KMS-11 (cell line): ENCODE measurements at regions not wholly inside any gene's neighbourhood (a gene's known extent, or its start where the extent isn't known, plus 50 kb on each side); places are given as distances from the start of the nearest gene placed in this dataset.
"Not testable (repeated sequence)": the region's sequence is repeated elsewhere in the genome, so short reads cannot be mapped to it uniquely, and the experiment has no call there.

Experiments
- H2AFZ ChIP-seq: fragments of 200-600 bp; sonication (generic); 2 replicates; pipeline ENCODE4 v1.6.1; 2016; ENCODE audit warnings: antibody characterized with exemption, mixed run types, low read depth
- H3K27ac ChIP-seq: fragments of 200-600 bp; sonication (generic); 2 replicates; pipeline ENCODE4 v1.6.1; 2016; ENCODE audit warnings: mild to moderate bottlenecking, mixed run types
- H3K27me3 ChIP-seq: fragments of 200-600 bp; sonication (generic); 2 replicates; pipeline ENCODE4 v1.6.1; 2017; ENCODE audit warnings: mild to moderate bottlenecking, low read depth, mixed run types, moderate library complexity; ENCODE audit not compliant: insufficient read depth
- H3K36me3 ChIP-seq: fragments of 200-600 bp; sonication (generic); 2 replicates; pipeline ENCODE4 v1.6.1; 2017; ENCODE audit warnings: mild to moderate bottlenecking, mixed run types; ENCODE audit not compliant: insufficient read depth
- H3K4me1 ChIP-seq: fragments of 200-600 bp; sonication (generic); 2 replicates; pipeline ENCODE4 v1.6.1; 2016; ENCODE audit warnings: mild to moderate bottlenecking, low read depth, mixed run types; ENCODE audit not compliant: poor library complexity, severe bottlenecking
- H3K4me2 ChIP-seq: fragments of 200-600 bp; sonication (generic); 2 replicates; pipeline ENCODE4 v1.7.0; 2016; ENCODE audit warnings: mild to moderate bottlenecking, mixed run types
- H3K4me3 ChIP-seq: fragments of 200-600 bp; sonication (generic); IDR thresholded peaks from 2 replicates; pipeline ENCODE4 v1.6.1; 2017; ENCODE audit warnings: low read depth, low read length, mixed read lengths; ENCODE audit not compliant: insufficient read depth
- H3K79me2 ChIP-seq: fragments of 200-600 bp; sonication (generic); 2 replicates; pipeline ENCODE4 v1.6.1; 2016; ENCODE audit warnings: low read depth, mixed run types; ENCODE audit not compliant: insufficient read depth
- H3K9ac ChIP-seq: fragments of 200-600 bp; sonication (generic); 2 replicates; pipeline ENCODE4 v1.6.1; 2016; ENCODE audit warnings: mild to moderate bottlenecking, mixed run types
- H4K20me1 ChIP-seq: fragments of 200-600 bp; sonication (generic); 2 replicates; pipeline ENCODE4 v1.6.1; 2016; ENCODE audit warnings: mild to moderate bottlenecking, mixed run types; ENCODE audit not compliant: insufficient read depth
- CTCF ChIP-seq: fragments of 200-600 bp; sonication (generic); conservative IDR thresholded peaks from 2 replicates; pipeline ENCODE4 v1.6.1; 2017; ENCODE audit warnings: low read depth, mild to moderate bottlenecking, antibody characterized with exemption, low read length, moderate library complexity, mixed read lengths

GRCh38 chr3:39651993-39652739, 157.2 kb upstream of the MYRIP start:
- Histone ChIP-seq H3K4me2 (no peak overlapping the region), H3K27ac (no peak overlapping the region), H4K20me1 (no peaks in the 10 kb centered on the region)

GRCh38 chr3:39655718-39656117, 153.7 kb upstream of the MYRIP start:
- H3K9ac ChIP-seq, H3K27me3 ChIP-seq, H3K4me2 ChIP-seq, H3K27ac ChIP-seq, H3K4me1 ChIP-seq, H3K79me2 ChIP-seq, H3K4me3 ChIP-seq, H4K20me1 ChIP-seq, H2AFZ ChIP-seq, H3K36me3 ChIP-seq: not testable (repeated sequence)

More at GRCh38 chr3:39651993-39652739, 157.2 kb upstream of the MYRIP start:
- Histone ChIP-seq H3K79me2 (no peaks in the 10 kb centered on the region), H3K27me3 (no peaks in the 10 kb centered on the region), H3K4me3 (no peak overlapping the region), H2AFZ (no peak overlapping the region), H3K36me3 (no peaks in the 10 kb centered on the region), H3K4me1 (no peaks in the 10 kb centered on the region), H3K9ac (no peak overlapping the region)
- TF ChIP-seq CTCF: no peak

GRCh38 chr3:39657075-39657474, 152.3 kb upstream of the MYRIP start:
- H3K4me2 ChIP-seq: no peak overlapping the region
- H4K20me1 ChIP-seq: no peaks in the 10 kb centered on the region
- no peaks in the 10 kb centered on the region for H3K4me1 ChIP-seq
- no peak for TF ChIP-seq CTCF
- H3K27ac ChIP-seq: no peak overlapping the region
- no peaks in the 10 kb centered on the region for H3K27me3 ChIP-seq
- H3K36me3 ChIP-seq: no peaks in the 10 kb centered on the region
- no peak overlapping the region for H3K9ac ChIP-seq
- H3K79me2 ChIP-seq: no peaks in the 10 kb centered on the region
- no peak overlapping the region for H3K4me3 ChIP-seq
- H2AFZ ChIP-seq: no peak overlapping the region

GRCh38 chr3:39657775-39658174, 151.6 kb upstream of the MYRIP start:
- H3K9ac ChIP-seq: no peak overlapping the region
- no peak overlapping the region for H2AFZ ChIP-seq
- no peak overlapping the region for H3K27ac ChIP-seq
- no peak overlapping the region for H3K4me3 ChIP-seq
- no peak for TF ChIP-seq CTCF
- no peaks in the 10 kb centered on the region for H4K20me1 ChIP-seq
- no peaks in the 10 kb centered on the region for H3K79me2 ChIP-seq
- no peaks in the 10 kb centered on the region for H3K27me3 ChIP-seq
- H3K4me1 ChIP-seq: no peaks in the 10 kb centered on the region
- H3K36me3 ChIP-seq: no peaks in the 10 kb centered on the region
- no peak overlapping the region for H3K4me2 ChIP-seq

GRCh38 chr3:39664931-39665330, 144.5 kb upstream of the MYRIP start:
- Histone ChIP-seq H3K4me1 (no peaks in the 10 kb centered on the region), H3K4me2 (no peak overlapping the region), H3K4me3 (no peak overlapping the region), H3K9ac (no peak overlapping the region), H3K36me3 (no peaks in the 10 kb centered on the region), H3K79me2 (no peaks in the 10 kb centered on the region), H3K27me3 (no peaks in the 10 kb centered on the region), H2AFZ (no peak overlapping the region), H4K20me1 (no peaks in the 10 kb centered on the region), H3K27ac (no peak overlapping the region)
- no peak for TF ChIP-seq CTCF
